Left lung (tissue), 4 donors: ENCODE measurements at regions not wholly inside any gene's neighbourhood (a gene's known extent, or its start where the extent isn't known, plus 50 kb on each side); places are given as distances from the start of the nearest gene placed in this dataset.

Experiments
- ATAC-seq: fragments of 200-7000 bp; cut with Tn5 transposase; one replicate; pipeline ENCODE4 v1.9.1; 2020; ENCODE audit warnings: moderate library complexity
- DNase-seq, 4 donors: peaks; one replicate each; pipeline ENCODE4 v3.0.0-alpha.2; 2013 to 2020
- H3K27ac ChIP-seq, 2 donors: fragments of 200-600 bp; sonication (generic) in 1 of 2; one replicate each; pipeline versions ENCODE4 v1.5.0 to v1.8.0; 2020 to 2021
- H3K27me3 ChIP-seq, 2 donors: fragments of 200-600 bp; sonication (generic) in 1 of 2; one replicate each; pipeline versions ENCODE4 v1.5.0 to v1.8.0; 2020 to 2021
- H3K36me3 ChIP-seq, 2 donors: fragments of 200-600 bp; sonication (generic) in 1 of 2; one replicate each; pipeline versions ENCODE4 v1.5.0 to v1.8.0; 2020 to 2021
- H3K4me1 ChIP-seq, 2 donors: fragments of 200-600 bp; one replicate each; pipeline ENCODE4 v1.8.0; 2021
- H3K4me3 ChIP-seq, 2 donors: fragments of 200-600 bp; sonication (generic) in 1 of 2; one replicate each; pipeline versions ENCODE4 v1.5.0 to v1.8.0; 2020 to 2021; ENCODE audit warnings: mild to moderate bottlenecking in 1 of 2
- H3K9me3 ChIP-seq, 2 donors: fragments of 200-600 bp; sonication (generic) in 1 of 2; one replicate each; pipeline versions ENCODE4 v1.5.0 to v1.8.0; 2020 to 2021
- intact Hi-C, 2 donors: fragments of 100-400 bp; cut with DNase I; formaldehyde crosslinking; loops; one replicate each; pipeline versions ENCODE4 v1.11.2 to v1.14.2; 2022
- TF ChIP-seq, protein P1 (sequence below), 2 donors: fragments of 200-600 bp; sonication (generic) in 1 of 2; IDR thresholded peaks; one replicate each; pipeline versions ENCODE4 v1.5.0 to v1.8.0; 2021; ENCODE audit warnings: antibody characterized with exemption in 2 of 2
- donor health status: DM: no; HTN: yes; CAD: no.
- donor health status: DM: no; HTN: no; CAD: no.

DNA sequence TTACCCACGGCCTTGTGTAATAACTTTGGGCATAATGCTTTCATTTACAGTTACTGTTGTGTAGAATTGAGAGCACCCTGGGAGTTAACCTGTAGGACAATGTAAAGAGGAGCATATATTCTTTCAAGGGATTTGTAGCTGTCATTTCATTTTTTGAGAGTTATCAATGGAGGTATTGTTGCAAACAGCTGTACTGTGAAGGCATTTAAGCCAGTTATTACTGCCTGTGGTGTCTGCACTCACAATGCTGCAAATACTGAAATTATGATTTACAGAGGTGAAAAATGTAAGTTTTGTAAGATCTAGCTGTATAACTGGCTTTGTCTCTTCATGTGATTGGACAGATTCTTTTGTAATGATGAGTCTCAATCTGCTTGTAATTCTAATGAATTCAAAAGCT lies 131.5 kb upstream of the FAT1 start:
- Histone ChIP-seq H3K27me3 (no peaks in the 10 kb centered on the region), H3K9me3 (peaks cover 0 to 7% of the 10 kb centered on the region in 2 donors), H3K4me1 (no peaks in the 10 kb centered on the region), H3K27ac (no peak overlapping the region), H3K4me3 (no peak overlapping the region), H3K36me3 (no peaks in the 10 kb centered on the region)
- TF ChIP-seq, protein P1, sequence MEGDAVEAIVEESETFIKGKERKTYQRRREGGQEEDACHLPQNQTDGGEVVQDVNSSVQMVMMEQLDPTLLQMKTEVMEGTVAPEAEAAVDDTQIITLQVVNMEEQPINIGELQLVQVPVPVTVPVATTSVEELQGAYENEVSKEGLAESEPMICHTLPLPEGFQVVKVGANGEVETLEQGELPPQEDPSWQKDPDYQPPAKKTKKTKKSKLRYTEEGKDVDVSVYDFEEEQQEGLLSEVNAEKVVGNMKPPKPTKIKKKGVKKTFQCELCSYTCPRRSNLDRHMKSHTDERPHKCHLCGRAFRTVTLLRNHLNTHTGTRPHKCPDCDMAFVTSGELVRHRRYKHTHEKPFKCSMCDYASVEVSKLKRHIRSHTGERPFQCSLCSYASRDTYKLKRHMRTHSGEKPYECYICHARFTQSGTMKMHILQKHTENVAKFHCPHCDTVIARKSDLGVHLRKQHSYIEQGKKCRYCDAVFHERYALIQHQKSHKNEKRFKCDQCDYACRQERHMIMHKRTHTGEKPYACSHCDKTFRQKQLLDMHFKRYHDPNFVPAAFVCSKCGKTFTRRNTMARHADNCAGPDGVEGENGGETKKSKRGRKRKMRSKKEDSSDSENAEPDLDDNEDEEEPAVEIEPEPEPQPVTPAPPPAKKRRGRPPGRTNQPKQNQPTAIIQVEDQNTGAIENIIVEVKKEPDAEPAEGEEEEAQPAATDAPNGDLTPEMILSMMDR (IDR thresholded peaks at IDR 0.05): no peak
- DNase-seq (no peak), ATAC-seq (no peak)
- intact Hi-C loops: no loop called here

DNA sequence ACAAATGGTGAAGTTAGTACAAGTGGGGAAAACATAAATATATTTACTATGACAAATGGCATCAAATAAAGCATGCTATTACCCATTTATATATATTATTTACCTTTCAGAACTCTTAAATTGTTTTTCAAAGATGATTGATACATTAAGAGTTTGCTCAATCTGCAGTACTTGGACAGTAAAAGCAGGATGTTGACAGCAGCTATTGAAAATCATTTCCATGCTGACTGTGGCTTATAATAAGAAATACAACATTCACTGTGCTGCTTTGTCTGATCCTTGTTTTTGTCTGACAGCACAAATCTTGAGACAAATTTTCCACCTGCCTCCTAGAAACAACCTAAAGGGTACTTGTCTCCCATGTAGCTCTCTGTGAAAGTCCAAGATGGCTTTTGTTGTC lies 134.1 kb upstream of the FAT1 start:
- Histone ChIP-seq H3K27ac (no peak overlapping the region), H3K4me3 (no peak overlapping the region), H3K36me3 (no peaks in the 10 kb centered on the region), H3K4me1 (no peaks in the 10 kb centered on the region), H3K27me3 (no peaks in the 10 kb centered on the region), H3K9me3 (no peaks in the 10 kb centered on the region)
- intact Hi-C loops: no loop called here
- ATAC-seq: no peak
- no peak for DNase-seq
- TF ChIP-seq, protein P1 (IDR thresholded peaks at IDR 0.05): no peak

GRCh38 chr4:186858355-186858754 lies 134.7 kb upstream of the FAT1 start:
- TF ChIP-seq, protein P1 (IDR thresholded peaks at IDR 0.05): no peak
- H3K27me3 ChIP-seq: no peaks in the 10 kb centered on the region
- H3K4me1 ChIP-seq: no peaks in the 10 kb centered on the region
- no peaks in the 10 kb centered on the region for H3K9me3 ChIP-seq
- H3K27ac ChIP-seq: no peak overlapping the region
- ATAC-seq (no peak), DNase-seq (no peak)
- H3K4me3 ChIP-seq: no peak overlapping the region
- intact Hi-C loops: no loop called here
- H3K36me3 ChIP-seq: no peaks in the 10 kb centered on the region

DNA sequence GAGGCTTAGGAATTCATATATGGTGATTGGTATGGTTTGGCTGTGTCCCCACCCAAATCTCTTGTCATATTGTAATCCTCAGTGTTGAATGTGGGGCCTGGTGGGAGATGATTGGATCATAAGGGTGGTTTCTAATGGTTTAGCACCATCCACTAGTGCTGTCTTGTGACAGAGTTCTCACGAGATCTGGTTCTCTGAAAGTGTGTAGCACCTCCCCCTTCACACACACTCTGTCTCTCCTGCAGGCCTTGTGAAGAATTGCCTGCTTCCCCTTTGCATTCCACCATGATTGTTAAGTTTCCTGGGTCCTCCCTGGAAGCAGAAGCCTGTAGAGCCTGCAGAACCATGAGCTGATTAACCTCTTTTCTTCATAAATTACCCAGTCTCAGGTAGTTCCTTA lies 135.8 kb upstream of the FAT1 start:
- TF ChIP-seq, protein P1 (IDR thresholded peaks at IDR 0.05): no peak

DNA sequence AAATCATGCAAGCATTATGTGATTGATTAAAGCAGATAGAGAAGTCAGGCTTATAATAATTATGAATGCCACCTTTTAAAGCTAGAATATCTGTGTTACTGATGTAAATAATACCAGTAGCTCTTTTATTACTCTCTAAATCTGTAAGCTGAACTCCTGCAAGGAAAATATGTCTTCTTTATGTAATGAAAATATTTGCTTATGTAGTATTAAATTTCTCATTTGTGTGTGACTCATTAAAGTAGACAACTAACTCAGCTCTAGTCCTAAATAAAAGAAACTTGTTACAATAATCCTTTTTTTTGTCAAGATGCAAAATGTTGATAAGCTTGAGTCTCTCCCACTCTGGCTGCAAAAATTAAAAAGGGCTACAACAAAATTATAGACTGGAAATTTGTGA lies 137.7 kb upstream of the FAT1 start:
- H3K4me1 ChIP-seq: no peaks in the 10 kb centered on the region
- no peaks in the 10 kb centered on the region for H3K36me3 ChIP-seq
- no peak overlapping the region for H3K27ac ChIP-seq
- TF ChIP-seq, protein P1 (IDR thresholded peaks at IDR 0.05): no peak
- ATAC-seq (no peak), DNase-seq (no peak)
- no peak overlapping the region for H3K4me3 ChIP-seq
- intact Hi-C loops: no loop called here
- no peaks in the 10 kb centered on the region for H3K27me3 ChIP-seq
- peaks cover 0 to 2% of the 10 kb centered on the region in 2 donors for H3K9me3 ChIP-seq

More for the DNA sequence above, 135.8 kb upstream of the FAT1 start:
- H3K9me3 ChIP-seq: no peaks in the 10 kb centered on the region
- no peaks in the 10 kb centered on the region for H3K4me1 ChIP-seq
- no peak for DNase-seq
- no peaks in the 10 kb centered on the region for H3K36me3 ChIP-seq
- no peaks in the 10 kb centered on the region for H3K27me3 ChIP-seq
- intact Hi-C loops: no loop called here
- no peak overlapping the region for H3K4me3 ChIP-seq
- no peak for ATAC-seq
- no peak overlapping the region for H3K27ac ChIP-seq
